Mammary epithelial cell (primary cell): ENCODE measurements at regions not wholly inside any gene's neighbourhood (a gene's known extent, or its start where the extent isn't known, plus 50 kb on each side); places are given as distances from the start of the nearest gene placed in this dataset.

Source experiments
- EZH2 ChIP-seq: IDR thresholded peaks from 2 replicates; pipeline ENCODE4 v1.6.1; 2012; ENCODE audit warnings: low read length, inconsistent platforms, borderline replicate concordance
- TF ChIP-seq, protein P1 (sequence below), 2 donors: IDR thresholded peaks in 1 of 2; conservative IDR thresholded peaks in 1 of 2; 2 replicates each; pipeline ENCODE4 v1.5.1; 2011 to 2012; ENCODE audit warnings: inconsistent platforms in 2 of 2, low read length in 2 of 2, mild to moderate bottlenecking in 2 of 2, control low read depth in 1 of 2, low read depth in 1 of 2; ENCODE audit not compliant: insufficient read depth in 1 of 2; ENCODE audit errors: extremely low read depth in 1 of 2

DNA sequence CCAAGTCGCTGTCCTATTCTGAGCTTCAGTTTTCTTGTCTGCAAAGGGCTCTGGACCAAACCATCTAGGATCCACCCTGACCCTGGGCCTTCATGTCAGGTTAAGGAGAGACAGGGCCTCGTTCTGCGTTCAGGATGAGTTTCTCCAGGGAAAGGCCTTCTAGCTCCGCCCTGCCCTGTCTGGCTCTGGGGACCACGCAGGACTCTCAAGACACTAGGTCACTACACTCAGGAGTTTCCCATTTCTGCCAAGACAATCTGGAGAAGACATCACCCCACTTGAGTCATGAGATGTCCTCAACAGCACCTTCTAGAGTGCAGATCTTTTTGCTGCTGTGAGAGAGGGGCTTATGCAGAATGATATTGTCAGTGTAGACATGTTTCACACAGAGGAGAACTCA, 53.2 kb upstream of the KCNMB1 start:
- TF ChIP-seq, protein P1, sequence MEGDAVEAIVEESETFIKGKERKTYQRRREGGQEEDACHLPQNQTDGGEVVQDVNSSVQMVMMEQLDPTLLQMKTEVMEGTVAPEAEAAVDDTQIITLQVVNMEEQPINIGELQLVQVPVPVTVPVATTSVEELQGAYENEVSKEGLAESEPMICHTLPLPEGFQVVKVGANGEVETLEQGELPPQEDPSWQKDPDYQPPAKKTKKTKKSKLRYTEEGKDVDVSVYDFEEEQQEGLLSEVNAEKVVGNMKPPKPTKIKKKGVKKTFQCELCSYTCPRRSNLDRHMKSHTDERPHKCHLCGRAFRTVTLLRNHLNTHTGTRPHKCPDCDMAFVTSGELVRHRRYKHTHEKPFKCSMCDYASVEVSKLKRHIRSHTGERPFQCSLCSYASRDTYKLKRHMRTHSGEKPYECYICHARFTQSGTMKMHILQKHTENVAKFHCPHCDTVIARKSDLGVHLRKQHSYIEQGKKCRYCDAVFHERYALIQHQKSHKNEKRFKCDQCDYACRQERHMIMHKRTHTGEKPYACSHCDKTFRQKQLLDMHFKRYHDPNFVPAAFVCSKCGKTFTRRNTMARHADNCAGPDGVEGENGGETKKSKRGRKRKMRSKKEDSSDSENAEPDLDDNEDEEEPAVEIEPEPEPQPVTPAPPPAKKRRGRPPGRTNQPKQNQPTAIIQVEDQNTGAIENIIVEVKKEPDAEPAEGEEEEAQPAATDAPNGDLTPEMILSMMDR (conservative IDR thresholded peaks at IDR 0.05 in 1 of 2, IDR thresholded peaks at IDR 0.05 in 1 of 2; ENCODE audit: extremely low read depth in 1 of 2, insufficient read depth in 1 of 2, low read depth in 1 of 2, low read length in 2 of 2), result no peak
- no peak for TF ChIP-seq EZH2
